ENCODE measurements at regions not wholly inside any gene's neighbourhood (a gene's known extent, or its start where the extent isn't known, plus 50 kb on each side); places are given as distances from the start of the nearest gene placed in this dataset.

DNA sequence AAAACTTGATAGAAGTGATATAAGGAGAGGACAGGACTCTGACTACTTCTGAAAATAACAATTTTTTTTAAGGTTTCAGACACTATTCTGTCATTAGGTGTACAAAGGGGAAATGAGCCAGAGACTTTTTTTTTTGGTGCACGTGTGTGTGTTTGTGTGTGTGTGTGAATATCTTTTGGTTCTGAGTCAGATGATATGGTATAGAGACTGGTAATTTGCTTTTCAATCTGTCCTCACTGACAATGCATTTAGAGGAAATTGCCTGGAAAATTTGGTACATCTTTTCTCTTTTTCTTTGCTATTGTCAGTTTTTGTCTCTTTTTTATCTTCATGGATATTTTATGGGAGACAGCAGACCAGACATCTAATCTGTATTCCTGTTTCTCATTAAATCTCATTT is 59.3 kb downstream of the DDIT4L start:
- no peak for TF ChIP-seq POLR2A (IDR thresholded peaks at IDR 0.05)
- TF ChIP-seq, protein P1, sequence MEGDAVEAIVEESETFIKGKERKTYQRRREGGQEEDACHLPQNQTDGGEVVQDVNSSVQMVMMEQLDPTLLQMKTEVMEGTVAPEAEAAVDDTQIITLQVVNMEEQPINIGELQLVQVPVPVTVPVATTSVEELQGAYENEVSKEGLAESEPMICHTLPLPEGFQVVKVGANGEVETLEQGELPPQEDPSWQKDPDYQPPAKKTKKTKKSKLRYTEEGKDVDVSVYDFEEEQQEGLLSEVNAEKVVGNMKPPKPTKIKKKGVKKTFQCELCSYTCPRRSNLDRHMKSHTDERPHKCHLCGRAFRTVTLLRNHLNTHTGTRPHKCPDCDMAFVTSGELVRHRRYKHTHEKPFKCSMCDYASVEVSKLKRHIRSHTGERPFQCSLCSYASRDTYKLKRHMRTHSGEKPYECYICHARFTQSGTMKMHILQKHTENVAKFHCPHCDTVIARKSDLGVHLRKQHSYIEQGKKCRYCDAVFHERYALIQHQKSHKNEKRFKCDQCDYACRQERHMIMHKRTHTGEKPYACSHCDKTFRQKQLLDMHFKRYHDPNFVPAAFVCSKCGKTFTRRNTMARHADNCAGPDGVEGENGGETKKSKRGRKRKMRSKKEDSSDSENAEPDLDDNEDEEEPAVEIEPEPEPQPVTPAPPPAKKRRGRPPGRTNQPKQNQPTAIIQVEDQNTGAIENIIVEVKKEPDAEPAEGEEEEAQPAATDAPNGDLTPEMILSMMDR (IDR thresholded peaks at IDR 0.05), result no peak
- no peak for TF ChIP-seq POLR2AphosphoS5 (IDR thresholded peaks at IDR 0.05)
- H3K9me3 ChIP-seq, result peaks cover 0 to 4% (median under 1%) of the 10 kb centered on the region in 4 donors
- no peaks in the 10 kb centered on the region for H3K36me3 ChIP-seq
- intact Hi-C loops (cut with DNase I; ENCODE audit: low total_unique reads), result no loop called here
- WGBS, 5 donors, result 67 to 87% (median 77%) methylated on average over 1 of the region's 1 CpG
- no peak overlapping the region for H3K4me3 ChIP-seq
- no peaks in the 10 kb centered on the region for H3K4me1 ChIP-seq
- no peak for DNase-seq
- H3K27me3 ChIP-seq, result no peaks in the 10 kb centered on the region
- H3K27ac ChIP-seq, result no peak overlapping the region

- intact Hi-C loops (cut with DNase I; ENCODE audit: low total_unique reads), result no loop called here
- no peaks in the 10 kb centered on the region for H3K36me3 ChIP-seq
- H3K27ac ChIP-seq, result no peak overlapping the region
- H3K9me3 ChIP-seq, result peaks cover 0 to 8% (median 3%) of the 10 kb centered on the region in 4 donors
- H3K4me3 ChIP-seq, result no peak overlapping the region
- DNase-seq, result no peak
- WGBS, 5 donors, result 76 to 87% (median 82%) methylated on average over 4 of the region's 4 CpGs
- no peaks in the 10 kb centered on the region for H3K27me3 ChIP-seq
- H3K4me1 ChIP-seq, result no peaks in the 10 kb centered on the region
- TF ChIP-seq, protein P1 (IDR thresholded peaks at IDR 0.05), result no peak
- TF ChIP-seq POLR2A (IDR thresholded peaks at IDR 0.05), result no peak
- no peak for TF ChIP-seq POLR2AphosphoS5 (IDR thresholded peaks at IDR 0.05)
- no peak for TF ChIP-seq EP300 (IDR thresholded peaks at IDR 0.05)
These were observed 59.8 kb downstream of the DDIT4L start for GRCh38 chr4:100130491-100130890.

GRCh38 chr4:100129774-100130173 is 60.5 kb downstream of the DDIT4L start:
- WGBS, 5 donors, result 54 to 78% (median 65%) methylated on average over 4 of the region's 4 CpGs
- H3K4me1 ChIP-seq, result no peaks in the 10 kb centered on the region
- intact Hi-C loops (cut with DNase I; ENCODE audit: low total_unique reads), result no loop called here
- no peak for DNase-seq
- no peak overlapping the region for H3K27ac ChIP-seq
- TF ChIP-seq POLR2AphosphoS5 (IDR thresholded peaks at IDR 0.05) (no peak), EP300 (IDR thresholded peaks at IDR 0.05) (no peak), POLR2A (IDR thresholded peaks at IDR 0.05) (no peak)
- TF ChIP-seq, protein P1 (IDR thresholded peaks at IDR 0.05), result no peak
- H3K4me3 ChIP-seq, result no peak overlapping the region
- H3K27me3 ChIP-seq, result no peaks in the 10 kb centered on the region
- H3K9me3 ChIP-seq, result peaks cover 0 to 16% (median 6%) of the 10 kb centered on the region in 4 donors
- no peaks in the 10 kb centered on the region for H3K36me3 ChIP-seq

DNA sequence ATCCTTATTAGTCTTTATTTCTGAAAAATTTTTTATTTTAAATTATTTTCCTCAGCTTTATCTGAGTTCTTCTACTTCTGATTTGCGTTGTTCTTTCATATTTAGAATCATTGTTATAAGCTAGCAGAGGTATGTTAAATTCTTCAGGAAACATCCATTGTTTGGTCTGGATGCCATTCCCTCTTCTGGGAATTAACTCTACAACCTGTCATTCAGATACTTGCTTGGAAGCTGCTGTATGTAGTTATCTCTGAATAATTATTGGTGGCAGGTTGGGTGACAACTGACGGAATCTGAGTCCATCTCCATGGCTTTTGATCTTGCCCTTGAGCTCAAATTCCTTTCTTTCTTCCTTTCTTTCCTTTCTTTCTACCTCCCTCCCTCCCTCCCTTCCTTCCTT is 61.9 kb downstream of the DDIT4L start:
- Histone ChIP-seq H3K4me1 (no peaks in the 10 kb centered on the region), H3K27me3 (no peaks in the 10 kb centered on the region), H3K4me3 (no peak overlapping the region), H3K27ac (no peak overlapping the region), H3K36me3 (no peaks in the 10 kb centered on the region), H3K9me3 (peaks cover 0 to 17% (median 6%) of the 10 kb centered on the region in 4 donors)
- intact Hi-C loops (cut with DNase I; ENCODE audit: low total_unique reads), result no loop called here
- no peak for DNase-seq
- no peak for TF ChIP-seq EP300 (IDR thresholded peaks at IDR 0.05)
- TF ChIP-seq POLR2A (IDR thresholded peaks at IDR 0.05), result no peak
- no peak for TF ChIP-seq POLR2AphosphoS5 (IDR thresholded peaks at IDR 0.05)
- TF ChIP-seq, protein P1 (IDR thresholded peaks at IDR 0.05), result no peak
- 76 to 93% (median 81%) methylated on average over 2 of the region's 2 CpGs for WGBS, 5 donors
